K562 (cell line): ENCODE measurements at regions not wholly inside any gene's neighbourhood (a gene's known extent, or its start where the extent isn't known, plus 50 kb on each side); places are given as distances from the start of the nearest gene placed in this dataset.

Source experiments
- ATAC-seq: fragments of 200-7000 bp; cut with Tn5 transposase; 3 replicates; pipeline ENCODE4 v1.9.1; 2020; ENCODE audit warnings: moderate library complexity
- BruUV-seq: library from RNA; stranded (reverse); fragments of 400-500 nt; replicated peaks from 2 replicates; lab custom pipeline; 2021; lab: Mats Ljungman, UMichigan
- CTCF ChIA-PET: fragments of 300-600 bp; formaldehyde crosslinking; extraction: SDS; loops from one replicate; lab custom pipeline; 2021; ENCODE audit warnings: low intra/inter-chr PET ratio; lab: Yijun Ruan, JAX
- POLR2A ChIA-PET: fragments of 300-600, 350-650 bp; sonication (Branson Sonifier 250); formaldehyde crosslinking; extraction: SDS; loops from one replicate; lab custom pipeline; 2021; ENCODE audit warnings: antibody characterized with exemption, inconsistent platforms; lab: Yijun Ruan, JAX
- DNase-seq, 4 experiments: peaks; one replicate each; pipeline versions ENCODE4 v3.0.0 to v3.0.0-alpha.2; 2011 to 2018; ENCODE audit warnings: low spot score in 3 of 4, mixed read lengths in 3 of 4; ENCODE audit errors: extremely low read depth in 1 of 4
- FAIRE-seq: peaks from 2 replicates; lab custom pipeline; 2011; peaks lifted over from hg19 to GRCh38; lab: Jason Lieb, UNC
- H2AFZ ChIP-seq: 2 replicates; pipeline ENCODE4 v1.6.0; 2011; ENCODE audit warnings: low read depth, low read length, control low read depth, inconsistent platforms
- H3K27ac ChIP-seq: fragments of 200-600 bp; 3 replicates; pipeline ENCODE4 v1.8.0; 2011; ENCODE audit warnings: low read depth, mild to moderate bottlenecking, control low read depth, inconsistent platforms, low read length, moderate library complexity, mixed read lengths; ENCODE audit errors: extremely low read depth
- H3K27me3 ChIP-seq, 2 experiments: fragments of 300-600 bp in 1 of 2; 2 replicates in 1 of 2; 3 replicates in 1 of 2; pipeline versions ENCODE4 v1.6.0 to v1.8.0; 2011; ENCODE audit warnings: inconsistent platforms in 2 of 2, low read length in 2 of 2, mild to moderate bottlenecking in 1 of 2, mixed read lengths in 1 of 2, moderate library complexity in 1 of 2; ENCODE audit not compliant: control insufficient read depth in 2 of 2, insufficient read depth in 2 of 2
- H3K36me3 ChIP-seq: fragments of 300-600 bp; 3 replicates; pipeline ENCODE4 v1.8.0; 2011; ENCODE audit warnings: mild to moderate bottlenecking, low read length, inconsistent platforms; ENCODE audit not compliant: control insufficient read depth, insufficient read depth
- H3K4me1 ChIP-seq, 2 experiments: fragments of 200-600 bp in 1 of 2; replicated peaks in 1 of 2; 2 replicates in 1 of 2; 3 replicates in 1 of 2; pipeline versions ENCODE4 v1.5.1 to v1.8.0; 2011; ENCODE audit warnings: inconsistent platforms in 2 of 2, low read length in 2 of 2, mild to moderate bottlenecking in 1 of 2, mixed read lengths in 1 of 2, moderate library complexity in 1 of 2; ENCODE audit not compliant: control insufficient read depth in 2 of 2, insufficient read depth in 2 of 2
- H3K4me2 ChIP-seq: 2 replicates; pipeline ENCODE4 v1.6.1; 2011; ENCODE audit warnings: low read length, control low read depth, inconsistent platforms, mixed read lengths; ENCODE audit not compliant: insufficient read depth
- H3K4me3 ChIP-seq: fragments of 200-600 bp; sonication (generic), shearing (Covaris generic); 2 replicates; pipeline ENCODE4 v1.5.1; 2016; ENCODE audit warnings: control low read depth, inconsistent platforms
- H3K79me2 ChIP-seq: fragments of 200-600 bp; 3 replicates; pipeline ENCODE4 v1.8.0; 2011; ENCODE audit warnings: low read length, inconsistent platforms; ENCODE audit not compliant: control insufficient read depth, insufficient read depth
- H3K9ac ChIP-seq, 2 experiments: 2 replicates each; pipeline versions ENCODE4 v1.6.0 to v1.6.1; 2011; ENCODE audit warnings: low read depth in 2 of 2, low read length in 2 of 2, control low read depth in 1 of 2, inconsistent platforms in 1 of 2, mild to moderate bottlenecking in 1 of 2, mixed read lengths in 1 of 2; ENCODE audit not compliant: insufficient read depth in 1 of 2
- H3K9me1 ChIP-seq: one replicate; pipeline ENCODE4 v1.6.0; 2011; ENCODE audit warnings: inconsistent platforms, mild to moderate bottlenecking, low read length, moderate library complexity; ENCODE audit not compliant: control insufficient read depth, insufficient read depth
- H3K9me3 ChIP-seq: replicated peaks from 2 replicates; pipeline ENCODE4 v1.5.1; 2011; ENCODE audit warnings: low read depth, low read length, inconsistent platforms; ENCODE audit not compliant: control insufficient read depth, insufficient read depth
- H4K20me1 ChIP-seq: replicated peaks from 2 replicates; pipeline ENCODE4 v1.6.1; 2011; ENCODE audit warnings: low read length, inconsistent platforms, mixed read lengths; ENCODE audit not compliant: control insufficient read depth, insufficient read depth
- CBX8 ChIP-seq: fragments of 200-600 bp; sonication (generic); IDR thresholded peaks from 2 replicates; pipeline ENCODE4 v1.6.1; 2012; ENCODE audit warnings: borderline replicate concordance, mixed run types, low read depth, mild to moderate bottlenecking, moderate library complexity, mixed read lengths, low read length, control low read depth, inconsistent platforms; ENCODE audit not compliant: poor library complexity, severe bottlenecking; ENCODE audit errors: extremely low read depth
- COPS2 ChIP-seq: fragments of 450-650 bp; conservative IDR thresholded peaks from 2 replicates; pipeline ENCODE4 v1.6.1; 2016; ENCODE audit warnings: mild to moderate bottlenecking, moderate library complexity
- CTCF ChIP-seq, 3 experiments: IDR thresholded peaks in 2 of 3; conservative IDR thresholded peaks in 1 of 3; 2 replicates each; pipeline ENCODE4 v1.5.1; 2011 to 2012; ENCODE audit warnings: low read length in 3 of 3, mild to moderate bottlenecking in 3 of 3, control low read depth in 2 of 3, improper control_type of control experiment in 1 of 3, inconsistent platforms in 1 of 3, low read depth in 1 of 3, mixed read lengths in 1 of 3, moderate library complexity in 1 of 3; ENCODE audit not compliant: insufficient read depth in 2 of 3
- HOMEZ ChIP-seq: fragments of 250-450 bp; sonication (Bioruptor Pico); IDR thresholded peaks from 2 replicates; pipeline ENCODE4 v1.4.0; 2020; ENCODE audit warnings: mild to moderate bottlenecking, moderate library complexity
- IRF2 ChIP-seq: sonication (generic); formaldehyde crosslinking; IDR thresholded peaks from 2 replicates; pipeline ENCODE4 v1.8.1; 2022; ENCODE audit warnings: mild to moderate bottlenecking, missing genetic modification reagents
- KLF16 ChIP-seq: IDR thresholded peaks from 2 replicates; pipeline ENCODE4 v1.6.1; 2016; ENCODE audit warnings: antibody characterized with exemption
- NCOA1 ChIP-seq: fragments of 450-650 bp; IDR thresholded peaks from 2 replicates; pipeline ENCODE4 v1.6.1; 2016; ENCODE audit warnings: low read depth
- NCOA4 ChIP-seq: fragments of 450-650 bp; IDR thresholded peaks from 2 replicates; pipeline ENCODE4 v1.6.1; 2018; ENCODE audit warnings: mild to moderate bottlenecking; ENCODE audit not compliant: partially characterized antibody
- ZBTB12 ChIP-seq: fragments of 250-450 bp; sonication (Bioruptor Pico); IDR thresholded peaks from 2 replicates; pipeline ENCODE4 v1.4.0; 2020
- ZNF140 ChIP-seq: fragments of 250-450 bp; sonication (Bioruptor Pico); IDR thresholded peaks from 2 replicates; pipeline ENCODE4 v1.8.0; 2021; ENCODE audit warnings: moderate library complexity, mild to moderate bottlenecking, inconsistent platforms
- WGBS: fragments of 100-300 bp; shearing (Covaris generic); methylation state at CpG from one replicate; pipeline ENCODE4 v1.1.6; 2016; ENCODE audit warnings: low coverage, mixed read lengths; ENCODE audit not compliant: insufficient coverage; ENCODE audit errors: missing lambda C conversion rate; 5-methylcytosine and 5-hydroxymethylcytosine counted together
- in situ Hi-C: fragments of 300-500 bp; cut with MboI; formaldehyde crosslinking; loops from 4 replicates; pipeline ENCODE4 v1.15.0; 2018; ENCODE audit warnings: inconsistent platforms, mixed read lengths
- intact Hi-C: fragments of 100-400 bp; cut with micrococcal nuclease; formaldehyde crosslinking; loops from 2 replicates; pipeline ENCODE4 v1.14.2; 2022
- TF ChIP-seq, protein P1 (sequence below): sonication (generic); formaldehyde crosslinking; IDR thresholded peaks from 2 replicates; pipeline ENCODE4 v1.8.1; 2022; ENCODE audit warnings: missing genetic modification reagents
- TF ChIP-seq, protein P2 (sequence below): IDR thresholded peaks from 2 replicates; pipeline ENCODE4 v1.6.1; 2012; ENCODE audit warnings: low read depth, low read length, improper control_type of control experiment, borderline replicate concordance
- TF ChIP-seq, protein P3 (sequence below): sonication (generic); formaldehyde crosslinking; IDR thresholded peaks from 2 replicates; pipeline ENCODE4 v1.8.0; 2022; ENCODE audit warnings: mild to moderate bottlenecking, missing genetic modification reagents

GRCh38 chr3:34405159-34405558 lies 606.7 kb downstream of the PDCD6IP start:
- H4K20me1 ChIP-seq: no peaks in the 10 kb centered on the region
- ChIA-PET CTCF (no interaction called here), POLR2A (no interaction called here)
- no peak for FAIRE-seq
- no peak for DNase-seq
- intact Hi-C loops (no loop called here), in situ Hi-C loops (no loop called here)
- no peak overlapping the region for H3K9ac ChIP-seq
- no peaks in the 10 kb centered on the region for H3K9me1 ChIP-seq
- no peak overlapping the region for H3K4me3 ChIP-seq
- no peak overlapping the region for H3K27ac ChIP-seq
- no peaks in the 10 kb centered on the region for H3K36me3 ChIP-seq
- 0% methylated on average over 1 of the region's 1 CpG for WGBS
- no peak for ATAC-seq
- no peaks in the 10 kb centered on the region; the same call in 1 of the 2 replicates for H3K9me3 ChIP-seq
- H3K79me2 ChIP-seq: no peaks in the 10 kb centered on the region
- no peaks in the 10 kb centered on the region for H3K4me1 ChIP-seq
- H2AFZ ChIP-seq: no peak overlapping the region
- H3K4me2 ChIP-seq: no peak overlapping the region
- BruUV-seq: no TSS peak
- no peaks in the 10 kb centered on the region for H3K27me3 ChIP-seq
- TF ChIP-seq NCOA4 (no peak), HOMEZ (CRISPR knock-in tag) (no peak), COPS2 (no peak), CBX8 (no peak), ZBTB12 (no peak), ZNF140 (no peak), NCOA1 (no peak), CTCF (IDR thresholded peaks at IDR 0.05 in 2 of 3, conservative IDR thresholded peaks at IDR 0.05 in 1 of 3; ENCODE audit: insufficient read depth in 2 of 3, low read depth in 1 of 3, low read length in 3 of 3) (no peak), KLF16 (no peak), IRF2 (CRISPR knock-in tag) (no peak)
- TF ChIP-seq, protein P1, sequence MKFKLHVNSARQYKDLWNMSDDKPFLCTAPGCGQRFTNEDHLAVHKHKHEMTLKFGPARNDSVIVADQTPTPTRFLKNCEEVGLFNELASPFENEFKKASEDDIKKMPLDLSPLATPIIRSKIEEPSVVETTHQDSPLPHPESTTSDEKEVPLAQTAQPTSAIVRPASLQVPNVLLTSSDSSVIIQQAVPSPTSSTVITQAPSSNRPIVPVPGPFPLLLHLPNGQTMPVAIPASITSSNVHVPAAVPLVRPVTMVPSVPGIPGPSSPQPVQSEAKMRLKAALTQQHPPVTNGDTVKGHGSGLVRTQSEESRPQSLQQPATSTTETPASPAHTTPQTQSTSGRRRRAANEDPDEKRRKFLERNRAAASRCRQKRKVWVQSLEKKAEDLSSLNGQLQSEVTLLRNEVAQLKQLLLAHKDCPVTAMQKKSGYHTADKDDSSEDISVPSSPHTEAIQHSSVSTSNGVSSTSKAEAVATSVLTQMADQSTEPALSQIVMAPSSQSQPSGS: no peak
- TF ChIP-seq, protein P2, sequence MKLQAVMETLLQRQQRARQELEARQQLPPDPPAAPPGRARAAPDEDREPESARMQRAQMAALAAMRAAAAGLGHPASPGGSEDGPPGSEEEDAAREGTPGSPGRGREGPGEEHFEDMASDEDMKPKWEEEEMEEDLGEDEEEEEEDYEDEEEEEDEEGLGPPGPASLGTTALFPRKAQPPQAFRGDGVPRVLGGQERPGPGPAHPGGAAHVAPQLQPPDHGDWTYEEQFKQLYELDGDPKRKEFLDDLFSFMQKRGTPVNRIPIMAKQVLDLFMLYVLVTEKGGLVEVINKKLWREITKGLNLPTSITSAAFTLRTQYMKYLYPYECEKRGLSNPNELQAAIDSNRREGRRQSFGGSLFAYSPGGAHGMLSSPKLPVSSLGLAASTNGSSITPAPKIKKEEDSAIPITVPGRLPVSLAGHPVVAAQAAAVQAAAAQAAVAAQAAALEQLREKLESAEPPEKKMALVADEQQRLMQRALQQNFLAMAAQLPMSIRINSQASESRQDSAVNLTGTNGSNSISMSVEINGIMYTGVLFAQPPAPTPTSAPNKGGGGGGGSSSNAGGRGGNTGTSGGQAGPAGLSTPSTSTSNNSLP: no peak
- TF ChIP-seq, protein P3, sequence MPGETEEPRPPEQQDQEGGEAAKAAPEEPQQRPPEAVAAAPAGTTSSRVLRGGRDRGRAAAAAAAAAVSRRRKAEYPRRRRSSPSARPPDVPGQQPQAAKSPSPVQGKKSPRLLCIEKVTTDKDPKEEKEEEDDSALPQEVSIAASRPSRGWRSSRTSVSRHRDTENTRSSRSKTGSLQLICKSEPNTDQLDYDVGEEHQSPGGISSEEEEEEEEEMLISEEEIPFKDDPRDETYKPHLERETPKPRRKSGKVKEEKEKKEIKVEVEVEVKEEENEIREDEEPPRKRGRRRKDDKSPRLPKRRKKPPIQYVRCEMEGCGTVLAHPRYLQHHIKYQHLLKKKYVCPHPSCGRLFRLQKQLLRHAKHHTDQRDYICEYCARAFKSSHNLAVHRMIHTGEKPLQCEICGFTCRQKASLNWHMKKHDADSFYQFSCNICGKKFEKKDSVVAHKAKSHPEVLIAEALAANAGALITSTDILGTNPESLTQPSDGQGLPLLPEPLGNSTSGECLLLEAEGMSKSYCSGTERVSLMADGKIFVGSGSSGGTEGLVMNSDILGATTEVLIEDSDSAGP (CRISPR knock-in tag): no peak
